AG04449 (cell line): ENCODE measurements at regions not wholly inside any gene's neighbourhood (a gene's known extent, or its start where the extent isn't known, plus 50 kb on each side); places are given as distances from the start of the nearest gene placed in this dataset.
"Not testable (repeated sequence)": the region's sequence is repeated elsewhere in the genome, so short reads cannot be mapped to it uniquely, and the experiment has no call there.

Experiments
- CTCF ChIA-PET: fragments of 350-600 bp; formaldehyde crosslinking; extraction: SDS; loops from one replicate; lab custom pipeline; 2021; ENCODE audit warnings: antibody characterized with exemption; lab: Yijun Ruan, JAX
- POLR2A ChIA-PET: fragments of 400-600, 350-600 bp; formaldehyde crosslinking; extraction: SDS; loops from one replicate; lab custom pipeline; 2020; ENCODE audit warnings: antibody characterized with exemption, inconsistent platforms; lab: Yijun Ruan, JAX
- DNase-seq: peaks from one replicate; pipeline ENCODE4 v3.0.0-alpha.2; 2010; ENCODE audit warnings: low read depth, low spot score
- H3K4me3 ChIP-seq: 2 replicates; pipeline ENCODE4 v1.5.1; 2011; ENCODE audit warnings: low read depth, mild to moderate bottlenecking, control low read depth, low read length
- CTCF ChIP-seq: IDR thresholded peaks from one replicate; pipeline ENCODE4 v1.5.1; 2011; ENCODE audit warnings: mild to moderate bottlenecking, moderate library complexity, low read length, control low read depth, inconsistent platforms; ENCODE audit not compliant: insufficient read depth; ENCODE audit errors: missing control alignments

- DNase-seq: no peak
- POLR2A ChIA-PET: no interaction called here
- H3K4me3 ChIP-seq: no peak overlapping the region
- no peak for TF ChIP-seq CTCF
- CTCF ChIA-PET: no interaction called here
These were observed 505.3 kb downstream of the TTLL7 start for GRCh38 chr1:83493633-83494032.

GRCh38 chr1:83491930-83492329, 507.0 kb downstream of the TTLL7 start:
- ChIA-PET POLR2A (no interaction called here), CTCF (no interaction called here)
- no peak for DNase-seq
- TF ChIP-seq CTCF: no peak
- no peak overlapping the region for H3K4me3 ChIP-seq

- CTCF ChIA-PET: no interaction called here
- no peak for TF ChIP-seq CTCF
- no peak for DNase-seq
- H3K4me3 ChIP-seq: no peak overlapping the region
- POLR2A ChIA-PET: no interaction called here
These were observed 507.9 kb downstream of the TTLL7 start for GRCh38 chr1:83490988-83491387.

GRCh38 chr1:83488105-83488504, 510.8 kb downstream of the TTLL7 start:
- CTCF ChIA-PET, POLR2A ChIA-PET, H3K4me3 ChIP-seq, DNase-seq: not testable (repeated sequence)

- CTCF ChIA-PET, POLR2A ChIA-PET, H3K4me3 ChIP-seq: not testable (repeated sequence)
These were observed 511.5 kb downstream of the TTLL7 start for GRCh38 chr1:83487460-83487859.

GRCh38 chr1:83485314-83486019, 513.5 kb downstream of the TTLL7 start:
- POLR2A ChIA-PET, H3K4me3 ChIP-seq, CTCF ChIA-PET, DNase-seq: not testable (repeated sequence)

More at GRCh38 chr1:83487460-83487859, 511.5 kb downstream of the TTLL7 start:
- not testable (repeated sequence) for DNase-seq

- CTCF ChIA-PET, POLR2A ChIA-PET, DNase-seq, H3K4me3 ChIP-seq: not testable (repeated sequence)
These were observed 517.6 kb downstream of the TTLL7 start for GRCh38 chr1:83481284-83481683.

- CTCF ChIA-PET, H3K4me3 ChIP-seq, DNase-seq, POLR2A ChIA-PET: not testable (repeated sequence)
These were observed 519.2 kb downstream of the TTLL7 start for GRCh38 chr1:83479591-83480239.

GRCh38 chr1:83478127-83478526, 520.8 kb downstream of the TTLL7 start:
- CTCF ChIA-PET, H3K4me3 ChIP-seq, DNase-seq, POLR2A ChIA-PET: not testable (repeated sequence)

- CTCF ChIA-PET, POLR2A ChIA-PET: not testable (repeated sequence)
These were observed 522.4 kb downstream of the TTLL7 start for GRCh38 chr1:83476518-83476917.

GRCh38 chr1:83474946-83475345, 524.0 kb downstream of the TTLL7 start:
- CTCF ChIA-PET, POLR2A ChIA-PET, H3K4me3 ChIP-seq, DNase-seq: not testable (repeated sequence)

More at GRCh38 chr1:83476518-83476917, 522.4 kb downstream of the TTLL7 start:
- DNase-seq, H3K4me3 ChIP-seq: not testable (repeated sequence)

GRCh38 chr1:83473986-83474385, 524.9 kb downstream of the TTLL7 start:
- CTCF ChIA-PET, POLR2A ChIA-PET, DNase-seq, H3K4me3 ChIP-seq: not testable (repeated sequence)

- POLR2A ChIA-PET, H3K4me3 ChIP-seq, DNase-seq, CTCF ChIA-PET: not testable (repeated sequence)
These were observed 526.9 kb downstream of the TTLL7 start for GRCh38 chr1:83472066-83472465.
